Gastrocnemius medialis (tissue), 4 donors: ENCODE measurements at regions not wholly inside any gene's neighbourhood (a gene's known extent, or its start where the extent isn't known, plus 50 kb on each side); places are given as distances from the start of the nearest gene placed in this dataset.

Experiments
- ATAC-seq, 2 donors: fragments of 150-250 bp; one replicate each; pipeline ENCODE4 v1.9.1; 2016
- DNase-seq, 2 donors: peaks; one replicate each; pipeline ENCODE4 v3.0.0-alpha.2; 2019
- H3K27ac ChIP-seq, 4 donors: fragments of 200-600 bp; sonication (generic); 1 replicate in 1 of 4; 2 replicates in 3 of 4; pipeline ENCODE4 v1.5.1; 2016 to 2018; ENCODE audit warnings: mild to moderate bottlenecking in 2 of 4, moderate library complexity in 1 of 4
- H3K27me3 ChIP-seq, 3 donors: fragments of 200-600 bp; sonication (generic) in 2 of 3; 1 replicate in 1 of 3; 2 replicates in 2 of 3; pipeline versions ENCODE4 v1.5.1 to v1.6.0; 2016 to 2019; ENCODE audit warnings: mild to moderate bottlenecking in 1 of 3, moderate library complexity in 1 of 3
- H3K36me3 ChIP-seq, 2 donors: fragments of 200-600 bp; sonication (generic) in 1 of 2; one replicate each; pipeline ENCODE4 v1.5.1; 2017 to 2018
- H3K4me1 ChIP-seq, 2 donors: fragments of 200-600 bp; sonication (generic) in 1 of 2; one replicate each; pipeline ENCODE4 v1.5.1; 2016 to 2017; ENCODE audit warnings: mild to moderate bottlenecking in 2 of 2
- H3K4me3 ChIP-seq, 4 donors: fragments of 200-600 bp; sonication (generic) in 3 of 4; 1 replicate in 1 of 4; 2 replicates in 3 of 4; pipeline ENCODE4 v1.5.1; 2016 to 2019; ENCODE audit warnings: mild to moderate bottlenecking in 2 of 4
- H3K9me3 ChIP-seq, 3 donors: fragments of 200-600 bp; sonication (generic) in 2 of 3; 1 replicate in 1 of 3; 2 replicates in 2 of 3; pipeline ENCODE4 v1.5.1; 2016 to 2019
- POLR2A ChIP-seq, 2 donors: fragments of 450-650 bp; IDR thresholded peaks; one replicate each; pipeline ENCODE4 v1.6.1; 2017; ENCODE audit warnings: antibody characterized with exemption in 2 of 2, mild to moderate bottlenecking in 2 of 2, moderate library complexity in 2 of 2
- in situ Hi-C, 4 donors: fragments of 200-750 bp; cut with MboI; loops; one replicate each; pipeline versions ENCODE4 v1.15.0 to v1.8.0; 2017; ENCODE audit warnings: low sequenced_read_pairs in 4 of 4
- intact Hi-C: fragments of 100-400 bp; cut with DNase I; formaldehyde crosslinking; loops from one replicate; pipeline ENCODE4 v1.15.1; 2023; ENCODE audit warnings: low total_unique reads
- TF ChIP-seq, protein P1 (sequence below), 5 experiments: fragments of 450-650 bp in 3 of 5; fragments of 200-600 bp in 2 of 5; sonication (generic) in 2 of 5; IDR thresholded peaks in 4 of 5; conservative IDR thresholded peaks in 1 of 5; 1 replicate in 4 of 5; 2 replicates in 1 of 5; pipeline ENCODE4 v1.5.1; 2016 to 2019; ENCODE audit warnings: antibody characterized with exemption in 5 of 5, mild to moderate bottlenecking in 3 of 5, moderate library complexity in 3 of 5

DNA sequence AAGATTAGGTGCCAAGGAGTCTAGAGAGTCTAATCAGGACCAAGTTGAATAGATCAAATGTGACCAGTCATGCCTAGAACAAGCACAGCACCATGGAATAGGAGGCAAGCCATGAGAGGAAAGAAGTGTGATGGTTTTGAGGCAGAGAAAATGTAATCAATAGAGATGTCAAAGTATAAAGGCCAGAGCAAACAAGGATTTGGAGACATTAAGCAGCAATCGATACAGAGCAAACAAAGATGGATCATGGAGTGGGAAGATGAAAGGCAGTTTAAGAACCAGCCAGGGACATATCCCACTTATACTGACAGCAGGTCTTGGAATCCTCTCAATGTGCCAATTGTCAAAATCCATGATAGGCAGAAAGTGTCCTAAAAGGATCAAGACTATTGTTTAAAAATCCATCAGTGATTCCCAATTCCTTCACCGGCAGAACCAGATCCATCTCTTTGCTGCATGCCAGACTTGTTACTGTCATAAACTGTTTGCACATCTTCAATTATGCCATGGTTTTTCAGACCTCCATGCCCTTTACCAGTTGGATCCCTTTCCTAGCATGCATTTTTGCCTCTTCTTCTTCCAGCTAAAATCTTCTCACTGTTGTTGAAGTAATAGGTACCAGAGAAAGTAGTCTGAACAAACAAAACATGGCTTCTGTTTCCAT is 520.7 kb upstream of the ARX start:
- no peaks in the 10 kb centered on the region for H3K36me3 ChIP-seq
- H3K4me3 ChIP-seq: no peak overlapping the region

DNA sequence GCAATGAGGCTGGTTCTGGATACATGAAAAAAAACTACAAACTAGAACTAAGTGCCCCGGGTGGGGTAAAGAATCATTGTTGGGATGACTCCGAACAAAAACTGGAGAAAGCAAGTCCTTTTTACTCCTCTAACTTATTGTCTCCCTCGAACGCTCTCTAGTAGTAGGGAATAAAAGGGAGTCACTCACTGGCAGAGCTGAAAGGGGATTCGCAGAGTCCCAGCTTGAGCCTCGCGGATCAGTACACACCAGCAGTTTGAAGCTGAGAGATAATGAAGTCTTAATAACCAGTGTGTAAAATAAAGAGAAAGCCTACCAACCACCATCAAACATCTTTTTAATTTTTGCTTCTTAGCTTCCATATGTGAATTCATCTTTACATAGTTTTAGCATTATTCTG is 521.9 kb upstream of the ARX start:
- Histone ChIP-seq H3K9me3 (no peaks in the 10 kb centered on the region), H3K4me3 (no peak overlapping the region), H3K27ac (no peak overlapping the region), H3K27me3 (no peaks in the 10 kb centered on the region), H3K4me1 (no peaks in the 10 kb centered on the region), H3K36me3 (no peaks in the 10 kb centered on the region)
- intact Hi-C loops: no loop called here
- DNase-seq (no peak), ATAC-seq (no peak)
- in situ Hi-C loops: loop anchor here in 1 of 4 donors (25.0 kb wide), 1 partner anchor 100 kb away; no protein-coding TSS in a partner anchor
- TF ChIP-seq POLR2A (IDR thresholded peaks at IDR 0.05): no peak
- TF ChIP-seq, protein P1, sequence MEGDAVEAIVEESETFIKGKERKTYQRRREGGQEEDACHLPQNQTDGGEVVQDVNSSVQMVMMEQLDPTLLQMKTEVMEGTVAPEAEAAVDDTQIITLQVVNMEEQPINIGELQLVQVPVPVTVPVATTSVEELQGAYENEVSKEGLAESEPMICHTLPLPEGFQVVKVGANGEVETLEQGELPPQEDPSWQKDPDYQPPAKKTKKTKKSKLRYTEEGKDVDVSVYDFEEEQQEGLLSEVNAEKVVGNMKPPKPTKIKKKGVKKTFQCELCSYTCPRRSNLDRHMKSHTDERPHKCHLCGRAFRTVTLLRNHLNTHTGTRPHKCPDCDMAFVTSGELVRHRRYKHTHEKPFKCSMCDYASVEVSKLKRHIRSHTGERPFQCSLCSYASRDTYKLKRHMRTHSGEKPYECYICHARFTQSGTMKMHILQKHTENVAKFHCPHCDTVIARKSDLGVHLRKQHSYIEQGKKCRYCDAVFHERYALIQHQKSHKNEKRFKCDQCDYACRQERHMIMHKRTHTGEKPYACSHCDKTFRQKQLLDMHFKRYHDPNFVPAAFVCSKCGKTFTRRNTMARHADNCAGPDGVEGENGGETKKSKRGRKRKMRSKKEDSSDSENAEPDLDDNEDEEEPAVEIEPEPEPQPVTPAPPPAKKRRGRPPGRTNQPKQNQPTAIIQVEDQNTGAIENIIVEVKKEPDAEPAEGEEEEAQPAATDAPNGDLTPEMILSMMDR (IDR thresholded peaks at IDR 0.05 in 4 of 5, conservative IDR thresholded peaks at IDR 0.05 in 1 of 5): no peak

More for the DNA sequence above, 520.7 kb upstream of the ARX start:
- no peaks in the 10 kb centered on the region for H3K4me1 ChIP-seq
- no peaks in the 10 kb centered on the region for H3K27me3 ChIP-seq
- in situ Hi-C loops: loop anchor here in 1 of 4 donors (25.0 kb wide), 1 partner anchor 101 kb away; no protein-coding TSS in a partner anchor
- no peak overlapping the region for H3K27ac ChIP-seq
- intact Hi-C loops: no loop called here
- no peaks in the 10 kb centered on the region for H3K9me3 ChIP-seq
- ATAC-seq (no peak), DNase-seq (no peak)
- TF ChIP-seq, protein P1 (IDR thresholded peaks at IDR 0.05 in 4 of 5, conservative IDR thresholded peaks at IDR 0.05 in 1 of 5): no peak
- TF ChIP-seq POLR2A (IDR thresholded peaks at IDR 0.05): no peak

DNA sequence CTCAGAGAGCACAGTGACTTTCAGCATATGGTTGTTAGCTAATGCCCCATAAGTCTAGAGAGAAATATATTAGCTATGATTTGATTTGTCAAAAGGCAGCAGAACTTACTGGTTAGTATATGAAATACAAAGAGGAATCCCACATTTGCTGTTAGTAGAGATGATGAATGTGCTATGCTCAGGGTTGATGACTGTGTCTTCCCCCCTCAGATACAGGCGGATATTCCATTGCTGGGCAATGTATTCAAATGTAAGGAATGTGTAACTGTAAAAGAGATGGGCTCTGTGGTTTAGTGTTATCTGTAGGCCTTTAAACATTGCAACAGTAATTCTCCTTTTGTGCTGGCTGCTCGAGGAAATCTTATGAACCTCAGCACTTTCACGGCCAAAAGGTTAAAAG is 528.9 kb upstream of the ARX start:
- H3K9me3 ChIP-seq: no peaks in the 10 kb centered on the region
- DNase-seq: no peak
- H3K4me3 ChIP-seq: no peak overlapping the region
- no peak overlapping the region for H3K27ac ChIP-seq
- in situ Hi-C loops (loop anchor here in 1 of 4 donors (25.0 kb wide), 1 partner anchor 93 kb away; no protein-coding TSS in a partner anchor), intact Hi-C loops (no loop called here)
- no peaks in the 10 kb centered on the region for H3K36me3 ChIP-seq
- H3K4me1 ChIP-seq: no peaks in the 10 kb centered on the region
- TF ChIP-seq POLR2A (IDR thresholded peaks at IDR 0.05): no peak
- ATAC-seq: no peak
- H3K27me3 ChIP-seq: no peaks in the 10 kb centered on the region

DNA sequence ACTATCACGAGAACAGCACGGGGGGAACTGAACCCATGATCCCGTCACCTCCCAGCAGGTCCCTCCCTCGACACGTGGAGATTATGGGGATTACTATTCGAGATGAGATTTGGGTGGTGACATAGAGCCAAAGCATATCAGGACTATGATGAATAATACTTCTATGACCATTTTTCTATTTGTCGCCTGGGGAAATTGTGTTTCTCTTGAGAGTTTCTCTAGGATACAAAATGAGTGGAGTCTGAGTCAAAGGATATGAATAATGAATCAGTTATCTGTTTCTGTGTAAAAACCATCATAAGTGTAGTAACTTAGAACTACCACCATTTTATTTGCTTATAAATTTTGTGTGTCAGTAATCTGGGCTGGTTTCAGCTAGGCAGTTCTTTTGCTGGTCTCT is 533.0 kb upstream of the ARX start:
- no peak for TF ChIP-seq POLR2A (IDR thresholded peaks at IDR 0.05)
- TF ChIP-seq, protein P1 (IDR thresholded peaks at IDR 0.05 in 4 of 5, conservative IDR thresholded peaks at IDR 0.05 in 1 of 5): no peak
- H3K4me3 ChIP-seq: no peak overlapping the region
- H3K27ac ChIP-seq: no peak overlapping the region
- H3K27me3 ChIP-seq: no peaks in the 10 kb centered on the region
- no peak for DNase-seq
- in situ Hi-C loops: loop anchor here in 1 of 4 donors (25.0 kb wide), 1 partner anchor 88 kb away; no protein-coding TSS in a partner anchor
- ATAC-seq: no peak
- no peaks in the 10 kb centered on the region for H3K4me1 ChIP-seq
- intact Hi-C loops: no loop called here
- no peaks in the 10 kb centered on the region for H3K36me3 ChIP-seq
- H3K9me3 ChIP-seq: no peaks in the 10 kb centered on the region

DNA sequence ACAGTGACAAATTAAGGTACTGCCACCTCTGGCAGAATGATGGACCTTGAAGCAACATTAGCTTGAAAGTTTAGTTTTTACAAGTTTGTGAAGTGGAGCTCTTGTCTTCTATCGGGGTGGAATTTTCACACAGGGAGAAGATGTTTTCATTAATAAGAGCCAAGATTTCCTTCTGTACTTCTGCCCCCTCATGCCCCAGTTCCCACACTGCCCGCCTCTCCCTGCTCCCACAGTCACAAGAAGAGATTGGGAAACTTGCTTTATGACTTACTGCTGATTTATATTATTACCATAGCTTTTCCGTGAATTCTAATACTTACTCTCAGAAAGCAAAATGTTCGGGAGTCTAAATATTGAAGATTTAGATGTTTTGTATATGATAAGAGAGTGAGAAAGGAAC is 539.8 kb upstream of the ARX start:
- Histone ChIP-seq H3K4me1 (no peaks in the 10 kb centered on the region), H3K9me3 (no peaks in the 10 kb centered on the region)

More for the DNA sequence above, 539.8 kb upstream of the ARX start:
- TF ChIP-seq, protein P1 (IDR thresholded peaks at IDR 0.05 in 4 of 5, conservative IDR thresholded peaks at IDR 0.05 in 1 of 5): no peak
- TF ChIP-seq POLR2A (IDR thresholded peaks at IDR 0.05): no peak
- H3K27me3 ChIP-seq: no peaks in the 10 kb centered on the region
- no peak overlapping the region for H3K27ac ChIP-seq
- H3K4me3 ChIP-seq: no peak overlapping the region
- no peak for DNase-seq
- intact Hi-C loops: no loop called here
- H3K36me3 ChIP-seq: no peaks in the 10 kb centered on the region
- no peak for ATAC-seq
- in situ Hi-C loops: no loop called here
